Liver (tissue), 8 donors: ENCODE measurements at regions not wholly inside any gene's neighbourhood (a gene's known extent, or its start where the extent isn't known, plus 50 kb on each side); places are given as distances from the start of the nearest gene placed in this dataset.

ENCODE experiments used
- DNase-seq: peaks from one replicate; pipeline ENCODE4 v3.0.0-alpha.2; 2017; ENCODE audit warnings: low spot score
- H3K27ac ChIP-seq, 2 donors: one replicate each; pipeline ENCODE4 v1.7.0; 2013; ENCODE audit warnings: inconsistent platforms in 2 of 2, low read length in 2 of 2, control low read depth in 1 of 2, low read depth in 1 of 2, mild to moderate bottlenecking in 1 of 2
- H3K27me3 ChIP-seq, 4 donors: one replicate each; pipeline versions ENCODE4 v1.6.1 to v1.7.0; 2013; ENCODE audit warnings: low read length in 3 of 4, inconsistent platforms in 1 of 4, mild to moderate bottlenecking in 1 of 4, moderate library complexity in 1 of 4; ENCODE audit not compliant: control insufficient read depth in 4 of 4, insufficient read depth in 4 of 4
- H3K36me3 ChIP-seq, 4 donors: one replicate each; pipeline versions ENCODE4 v1.6.1 to v1.7.0; 2013; ENCODE audit warnings: low read length in 3 of 4, mild to moderate bottlenecking in 3 of 4, low read depth in 1 of 4, moderate library complexity in 1 of 4; ENCODE audit not compliant: control insufficient read depth in 4 of 4, insufficient read depth in 3 of 4
- H3K4me1 ChIP-seq, 4 donors: one replicate each; pipeline versions ENCODE4 v1.6.1 to v1.7.0; 2013; ENCODE audit warnings: low read length in 3 of 4, mild to moderate bottlenecking in 3 of 4, moderate library complexity in 1 of 4; ENCODE audit not compliant: control insufficient read depth in 4 of 4, insufficient read depth in 4 of 4
- H3K4me3 ChIP-seq, 3 donors: one replicate each; pipeline versions ENCODE4 v1.6.1 to v1.7.0; 2013; ENCODE audit warnings: low read length in 3 of 3, control low read depth in 1 of 3, low read depth in 1 of 3, mild to moderate bottlenecking in 1 of 3
- H3K9ac ChIP-seq, 2 donors: one replicate each; pipeline ENCODE4 v1.7.0; 2013; ENCODE audit warnings: low read length in 2 of 2, mild to moderate bottlenecking in 2 of 2, moderate library complexity in 2 of 2, control low read depth in 1 of 2, low read depth in 1 of 2
- H3K9me3 ChIP-seq, 4 donors: one replicate each; pipeline versions ENCODE4 v1.6.1 to v1.7.0; 2013; ENCODE audit warnings: low read length in 3 of 4; ENCODE audit not compliant: control insufficient read depth in 4 of 4
- EGR1 ChIP-seq, 2 donors: IDR thresholded peaks; 2 replicates each; pipeline ENCODE4 v1.6.1; 2016 to 2018; ENCODE audit warnings: antibody characterized with exemption in 2 of 2, low read depth in 2 of 2
- FOXA1 ChIP-seq: IDR thresholded peaks from 2 replicates; pipeline ENCODE4 v1.6.1; 2016; ENCODE audit warnings: antibody characterized with exemption
- FOXA2 ChIP-seq: IDR thresholded peaks from 2 replicates; pipeline ENCODE4 v1.6.1; 2016; ENCODE audit warnings: antibody characterized with exemption
- GABPA ChIP-seq, 2 donors: IDR thresholded peaks in 1 of 2; conservative IDR thresholded peaks in 1 of 2; 2 replicates each; pipeline ENCODE4 v1.6.1; 2016; ENCODE audit warnings: antibody characterized with exemption in 2 of 2, mild to moderate bottlenecking in 1 of 2, moderate library complexity in 1 of 2
- HNF4A ChIP-seq, 2 donors: conservative IDR thresholded peaks; 2 replicates each; pipeline ENCODE4 v1.6.1; 2016; ENCODE audit warnings: antibody characterized with exemption in 2 of 2, mild to moderate bottlenecking in 2 of 2
- RAD21 ChIP-seq, 2 donors: IDR thresholded peaks; 2 replicates each; pipeline ENCODE4 v1.6.1; 2016; ENCODE audit warnings: antibody characterized with exemption in 2 of 2, mild to moderate bottlenecking in 2 of 2
- SP1 ChIP-seq: IDR thresholded peaks from 2 replicates; pipeline ENCODE4 v1.6.1; 2018; ENCODE audit warnings: antibody characterized with exemption, mild to moderate bottlenecking
- TAF1 ChIP-seq: conservative IDR thresholded peaks from 2 replicates; pipeline ENCODE4 v1.6.1; 2016; ENCODE audit warnings: antibody characterized with exemption, mild to moderate bottlenecking
- WGBS: extraction: QIAGEN DNeasy Blood & Tissue Kit; methylation state at CpG from one replicate; pipeline ENCODE4 v1.1.7; 2013; 5-methylcytosine and 5-hydroxymethylcytosine counted together
- TF ChIP-seq, protein P1 (sequence below): fragments of 150-350 bp; IDR thresholded peaks from 2 replicates; pipeline ENCODE4 v1.5.1; 2017; ENCODE audit warnings: improper control_type of control experiment, low read depth, low read length; ENCODE audit not compliant: missing input control
- TF ChIP-seq, protein P2 (sequence below): IDR thresholded peaks from 2 replicates; pipeline ENCODE4 v1.6.1; 2016; ENCODE audit warnings: antibody characterized with exemption
- TF ChIP-seq, protein P3 (sequence below): IDR thresholded peaks from 2 replicates; pipeline ENCODE4 v1.6.1; 2016; ENCODE audit warnings: antibody characterized with exemption
- TF ChIP-seq, protein P4 (sequence below): IDR thresholded peaks from 2 replicates; pipeline ENCODE4 v1.6.1; 2016; ENCODE audit warnings: antibody characterized with exemption
- TF ChIP-seq, protein P5 (sequence below): IDR thresholded peaks from 2 replicates; pipeline ENCODE4 v1.6.1; 2016; ENCODE audit warnings: antibody characterized with exemption, mild to moderate bottlenecking
- donor health status: healthy.
- donor health status: healthy.
- donor health status: healthy.
- donor health status: healthy.
- donor health status: healthy.

DNA sequence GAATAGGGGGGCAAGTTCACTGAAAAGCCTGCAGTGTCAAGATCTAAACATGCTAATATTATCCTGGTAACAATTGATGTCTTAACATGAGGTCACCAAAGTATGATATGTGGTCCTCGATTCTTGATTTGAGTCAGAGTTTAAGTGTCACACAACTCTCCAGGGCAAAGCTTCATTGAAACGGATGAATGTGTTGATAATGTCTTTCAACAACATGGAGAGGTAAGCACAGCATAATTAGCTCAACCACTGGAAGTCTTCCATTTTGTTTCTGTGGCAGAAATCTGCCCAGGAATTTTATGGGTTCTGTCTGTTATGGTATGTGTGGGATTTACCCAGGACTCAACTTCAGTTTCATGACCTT, 591.5 kb downstream of the ZNF385D start:
- TF ChIP-seq FOXA1, result no peak
- no peak for TF ChIP-seq FOXA2
- no peak for TF ChIP-seq RAD21 (IDR thresholded peaks at IDR 0.05)
- no peak for TF ChIP-seq SP1
- TF ChIP-seq TAF1, result no peak
- TF ChIP-seq, protein P1, sequence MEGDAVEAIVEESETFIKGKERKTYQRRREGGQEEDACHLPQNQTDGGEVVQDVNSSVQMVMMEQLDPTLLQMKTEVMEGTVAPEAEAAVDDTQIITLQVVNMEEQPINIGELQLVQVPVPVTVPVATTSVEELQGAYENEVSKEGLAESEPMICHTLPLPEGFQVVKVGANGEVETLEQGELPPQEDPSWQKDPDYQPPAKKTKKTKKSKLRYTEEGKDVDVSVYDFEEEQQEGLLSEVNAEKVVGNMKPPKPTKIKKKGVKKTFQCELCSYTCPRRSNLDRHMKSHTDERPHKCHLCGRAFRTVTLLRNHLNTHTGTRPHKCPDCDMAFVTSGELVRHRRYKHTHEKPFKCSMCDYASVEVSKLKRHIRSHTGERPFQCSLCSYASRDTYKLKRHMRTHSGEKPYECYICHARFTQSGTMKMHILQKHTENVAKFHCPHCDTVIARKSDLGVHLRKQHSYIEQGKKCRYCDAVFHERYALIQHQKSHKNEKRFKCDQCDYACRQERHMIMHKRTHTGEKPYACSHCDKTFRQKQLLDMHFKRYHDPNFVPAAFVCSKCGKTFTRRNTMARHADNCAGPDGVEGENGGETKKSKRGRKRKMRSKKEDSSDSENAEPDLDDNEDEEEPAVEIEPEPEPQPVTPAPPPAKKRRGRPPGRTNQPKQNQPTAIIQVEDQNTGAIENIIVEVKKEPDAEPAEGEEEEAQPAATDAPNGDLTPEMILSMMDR, result no peak
- TF ChIP-seq, protein P2, sequence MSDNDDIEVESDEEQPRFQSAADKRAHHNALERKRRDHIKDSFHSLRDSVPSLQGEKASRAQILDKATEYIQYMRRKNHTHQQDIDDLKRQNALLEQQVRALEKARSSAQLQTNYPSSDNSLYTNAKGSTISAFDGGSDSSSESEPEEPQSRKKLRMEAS, result no peak
- TF ChIP-seq GABPA (IDR thresholded peaks at IDR 0.05 in 1 of 2, conservative IDR thresholded peaks at IDR 0.05 in 1 of 2), result no peak
- TF ChIP-seq, protein P3, sequence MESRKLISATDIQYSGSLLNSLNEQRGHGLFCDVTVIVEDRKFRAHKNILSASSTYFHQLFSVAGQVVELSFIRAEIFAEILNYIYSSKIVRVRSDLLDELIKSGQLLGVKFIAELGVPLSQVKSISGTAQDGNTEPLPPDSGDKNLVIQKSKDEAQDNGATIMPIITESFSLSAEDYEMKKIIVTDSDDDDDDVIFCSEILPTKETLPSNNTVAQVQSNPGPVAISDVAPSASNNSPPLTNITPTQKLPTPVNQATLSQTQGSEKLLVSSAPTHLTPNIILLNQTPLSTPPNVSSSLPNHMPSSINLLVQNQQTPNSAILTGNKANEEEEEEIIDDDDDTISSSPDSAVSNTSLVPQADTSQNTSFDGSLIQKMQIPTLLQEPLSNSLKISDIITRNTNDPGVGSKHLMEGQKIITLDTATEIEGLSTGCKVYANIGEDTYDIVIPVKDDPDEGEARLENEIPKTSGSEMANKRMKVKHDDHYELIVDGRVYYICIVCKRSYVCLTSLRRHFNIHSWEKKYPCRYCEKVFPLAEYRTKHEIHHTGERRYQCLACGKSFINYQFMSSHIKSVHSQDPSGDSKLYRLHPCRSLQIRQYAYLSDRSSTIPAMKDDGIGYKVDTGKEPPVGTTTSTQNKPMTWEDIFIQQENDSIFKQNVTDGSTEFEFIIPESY, result no peak
- no peak for TF ChIP-seq EGR1 (IDR thresholded peaks at IDR 0.05; ENCODE audit: low read depth in 2 of 2)
- TF ChIP-seq, protein P4, sequence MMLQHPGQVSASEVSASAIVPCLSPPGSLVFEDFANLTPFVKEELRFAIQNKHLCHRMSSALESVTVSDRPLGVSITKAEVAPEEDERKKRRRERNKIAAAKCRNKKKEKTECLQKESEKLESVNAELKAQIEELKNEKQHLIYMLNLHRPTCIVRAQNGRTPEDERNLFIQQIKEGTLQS, result no peak
- TF ChIP-seq HNF4A (conservative IDR thresholded peaks at IDR 0.05), result no peak
- Histone ChIP-seq H3K4me1 (no peaks in the 10 kb centered on the region), H3K9me3 (no peaks in the 10 kb centered on the region), H3K4me3 (no peak overlapping the region), H3K36me3 (no peaks in the 10 kb centered on the region), H3K9ac (no peak overlapping the region), H3K27me3 (peaks cover 0 to 3% (median under 1%) of the 10 kb centered on the region in 4 donors), H3K27ac (no peak overlapping the region)
- WGBS, result 53% methylated on average over 2 of the region's 2 CpGs
- no peak for DNase-seq

DNA sequence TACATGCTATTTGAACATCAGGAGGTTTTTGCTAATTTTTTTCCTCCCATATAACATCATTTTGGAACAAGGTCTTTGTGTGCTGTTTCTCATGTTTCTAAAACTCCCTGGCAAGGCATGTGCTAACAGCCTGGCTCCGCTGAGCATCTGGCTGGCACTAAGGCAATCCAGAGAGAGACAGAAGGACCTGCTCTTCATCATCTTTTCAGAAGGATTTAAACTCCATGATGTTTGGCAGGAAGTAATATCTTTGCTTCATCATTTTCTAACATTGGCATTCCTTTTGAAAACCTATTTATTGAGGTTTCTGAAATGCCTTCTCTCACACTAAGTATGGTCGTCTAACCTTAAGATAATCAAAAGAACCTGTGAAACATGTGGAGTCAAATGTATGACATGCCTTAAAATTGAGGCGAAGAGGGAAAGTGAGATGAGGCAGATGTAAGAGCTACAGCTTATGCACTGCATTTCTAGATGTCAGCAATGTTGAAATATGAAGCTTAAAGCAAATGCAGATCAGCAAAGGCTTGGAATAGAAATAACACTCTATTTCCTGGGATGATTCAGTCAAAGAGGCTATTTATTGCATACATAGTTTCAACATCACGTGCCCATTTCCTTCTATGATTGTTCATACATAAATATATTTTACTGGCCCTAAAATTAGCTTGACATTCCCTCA, 592.0 kb downstream of the ZNF385D start:
- Histone ChIP-seq H3K27me3 (peaks cover 0 to 3% (median under 1%) of the 10 kb centered on the region in 4 donors), H3K4me3 (no peak overlapping the region), H3K36me3 (no peaks in the 10 kb centered on the region), H3K27ac (no peak overlapping the region), H3K9ac (no peak overlapping the region), H3K9me3 (no peaks in the 10 kb centered on the region), H3K4me1 (no peaks in the 10 kb centered on the region)
- TF ChIP-seq, protein P2, result no peak
- no peak for TF ChIP-seq TAF1
- no peak for DNase-seq
- 64% methylated on average over 4 of the region's 4 CpGs for WGBS

DNA sequence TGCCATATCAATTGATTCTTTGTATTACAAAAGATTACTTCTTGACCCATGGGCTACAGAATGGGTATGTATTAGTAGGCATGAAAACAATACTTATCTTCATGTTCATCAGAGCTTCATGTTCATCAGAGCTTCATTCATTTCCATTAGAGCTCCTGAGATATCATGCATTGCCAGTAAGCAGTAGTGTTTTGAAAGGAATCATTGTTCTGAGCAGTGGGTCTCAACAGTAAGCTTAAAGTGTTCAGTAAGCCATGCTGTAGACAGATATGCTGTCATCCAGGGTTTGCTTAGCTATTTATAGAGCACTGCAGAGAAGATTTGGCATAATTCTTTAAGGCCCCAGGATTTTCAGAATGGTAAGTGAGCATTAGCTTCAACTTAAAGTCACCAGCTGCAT, 596.1 kb downstream of the ZNF385D start:
- H3K36me3 ChIP-seq, result no peaks in the 10 kb centered on the region
- TF ChIP-seq, protein P5, sequence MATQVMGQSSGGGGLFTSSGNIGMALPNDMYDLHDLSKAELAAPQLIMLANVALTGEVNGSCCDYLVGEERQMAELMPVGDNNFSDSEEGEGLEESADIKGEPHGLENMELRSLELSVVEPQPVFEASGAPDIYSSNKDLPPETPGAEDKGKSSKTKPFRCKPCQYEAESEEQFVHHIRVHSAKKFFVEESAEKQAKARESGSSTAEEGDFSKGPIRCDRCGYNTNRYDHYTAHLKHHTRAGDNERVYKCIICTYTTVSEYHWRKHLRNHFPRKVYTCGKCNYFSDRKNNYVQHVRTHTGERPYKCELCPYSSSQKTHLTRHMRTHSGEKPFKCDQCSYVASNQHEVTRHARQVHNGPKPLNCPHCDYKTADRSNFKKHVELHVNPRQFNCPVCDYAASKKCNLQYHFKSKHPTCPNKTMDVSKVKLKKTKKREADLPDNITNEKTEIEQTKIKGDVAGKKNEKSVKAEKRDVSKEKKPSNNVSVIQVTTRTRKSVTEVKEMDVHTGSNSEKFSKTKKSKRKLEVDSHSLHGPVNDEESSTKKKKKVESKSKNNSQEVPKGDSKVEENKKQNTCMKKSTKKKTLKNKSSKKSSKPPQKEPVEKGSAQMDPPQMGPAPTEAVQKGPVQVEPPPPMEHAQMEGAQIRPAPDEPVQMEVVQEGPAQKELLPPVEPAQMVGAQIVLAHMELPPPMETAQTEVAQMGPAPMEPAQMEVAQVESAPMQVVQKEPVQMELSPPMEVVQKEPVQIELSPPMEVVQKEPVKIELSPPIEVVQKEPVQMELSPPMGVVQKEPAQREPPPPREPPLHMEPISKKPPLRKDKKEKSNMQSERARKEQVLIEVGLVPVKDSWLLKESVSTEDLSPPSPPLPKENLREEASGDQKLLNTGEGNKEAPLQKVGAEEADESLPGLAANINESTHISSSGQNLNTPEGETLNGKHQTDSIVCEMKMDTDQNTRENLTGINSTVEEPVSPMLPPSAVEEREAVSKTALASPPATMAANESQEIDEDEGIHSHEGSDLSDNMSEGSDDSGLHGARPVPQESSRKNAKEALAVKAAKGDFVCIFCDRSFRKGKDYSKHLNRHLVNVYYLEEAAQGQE, result no peak
- H3K4me1 ChIP-seq, result no peaks in the 10 kb centered on the region

More for the DNA sequence above, 596.1 kb downstream of the ZNF385D start:
- no peak for DNase-seq
- Histone ChIP-seq H3K9me3 (no peaks in the 10 kb centered on the region), H3K27ac (no peak overlapping the region), H3K9ac (no peak overlapping the region), H3K4me3 (no peak overlapping the region), H3K27me3 (peaks cover 0 to 3% (median 0%) of the 10 kb centered on the region in 4 donors)
